H1 (cell line): ENCODE measurements at regions not wholly inside any gene's neighbourhood (a gene's known extent, or its start where the extent isn't known, plus 50 kb on each side); places are given as distances from the start of the nearest gene placed in this dataset.

Source experiments
- CTCF ChIA-PET: fragments of 300-600 bp; sonication (Branson Sonifier 250); formaldehyde crosslinking; loops from one replicate; lab custom pipeline; 2021; ENCODE audit not compliant: partially characterized antibody; lab: Charles Lee
- POLR2A ChIA-PET: fragments of 300-600 bp; sonication (Branson Sonifier 250); formaldehyde crosslinking; loops from one replicate; lab custom pipeline; 2021; ENCODE audit warnings: inconsistent platforms; ENCODE audit not compliant: partially characterized antibody; lab: Charles Lee
- DNase-seq, 2 experiments: peaks; one replicate each; pipeline versions ENCODE4 v3.0.0 to v3.0.0-alpha.2; 2010 to 2022; ENCODE audit warnings: low spot score in 2 of 2, low read depth in 1 of 2, mixed read lengths in 1 of 2
- FAIRE-seq: peaks from 2 replicates; lab custom pipeline; 2011; peaks lifted over from hg19 to GRCh38; lab: Jason Lieb, UNC
- H2AFZ ChIP-seq: 2 replicates; pipeline ENCODE4 v1.8.1; 2012; ENCODE audit warnings: low read length, inconsistent platforms
- H2AK5ac ChIP-seq: 2 replicates; pipeline ENCODE4 v1.6.1; 2013; ENCODE audit warnings: low read depth, low read length
- H2BK120ac ChIP-seq: replicated peaks from 2 replicates; pipeline ENCODE3; 2013; ENCODE audit warnings: low read depth, low read length, inconsistent platforms
- H2BK12ac ChIP-seq: 2 replicates; pipeline ENCODE4 v1.6.1; 2013; ENCODE audit warnings: low read depth, low read length
- H2BK15ac ChIP-seq: 2 replicates; pipeline ENCODE4 v1.6.1; 2013; ENCODE audit warnings: low read length
- H2BK20ac ChIP-seq: 2 replicates; pipeline ENCODE4 v1.6.1; 2013; ENCODE audit warnings: low read length
- H2BK5ac ChIP-seq: 2 replicates; pipeline ENCODE4 v1.6.1; 2013; ENCODE audit warnings: low read depth, low read length
- H3K14ac ChIP-seq: 2 replicates; pipeline ENCODE4 v1.6.1; 2013; ENCODE audit warnings: inconsistent platforms; ENCODE audit not compliant: insufficient read length
- H3K18ac ChIP-seq: 2 replicates; pipeline ENCODE4 v1.6.1; 2013; ENCODE audit warnings: low read length; ENCODE audit errors: extremely low read depth
- H3K23ac ChIP-seq: 2 replicates; pipeline ENCODE4 v1.6.1; 2013; ENCODE audit warnings: inconsistent platforms; ENCODE audit not compliant: insufficient read length
- H3K23me2 ChIP-seq: 2 replicates; pipeline ENCODE4 v1.6.1; 2013; ENCODE audit warnings: low read depth, low read length
- H3K27ac ChIP-seq: 2 replicates; pipeline ENCODE4 v1.6.1; 2011; ENCODE audit warnings: low read depth, low read length, inconsistent platforms
- H3K27me3 ChIP-seq, 4 experiments: replicated peaks in 1 of 4; 1 replicate in 1 of 4; 2 replicates in 3 of 4; pipeline versions ENCODE4 v1.6.1 to v1.8.1; 2011 to 2013; ENCODE audit warnings: low read length in 3 of 4, mild to moderate bottlenecking in 3 of 4, inconsistent platforms in 2 of 4, mixed read lengths in 2 of 4, moderate library complexity in 1 of 4; ENCODE audit not compliant: control insufficient read depth in 3 of 4, insufficient read depth in 3 of 4; ENCODE audit errors: extremely low read depth in 1 of 4
- H3K36me3 ChIP-seq, 4 experiments: 2 replicates each; pipeline versions ENCODE4 v1.6.1 to v1.8.1; 2011 to 2013; ENCODE audit warnings: mild to moderate bottlenecking in 4 of 4, low read length in 3 of 4, moderate library complexity in 2 of 4, control low read depth in 1 of 4, inconsistent platforms in 1 of 4; ENCODE audit not compliant: insufficient read depth in 4 of 4, control insufficient read depth in 2 of 4
- H3K4ac ChIP-seq: replicated peaks from 2 replicates; pipeline ENCODE3; 2013; ENCODE audit warnings: low read length, low read depth, mixed read lengths, inconsistent platforms; ENCODE audit not compliant: insufficient read length
- H3K4me1 ChIP-seq, 4 experiments: replicated peaks in 1 of 4; 1 replicate in 1 of 4; 2 replicates in 3 of 4; pipeline versions ENCODE4 v1.6.1 to v1.8.1; 2011 to 2013; ENCODE audit warnings: low read length in 3 of 4, inconsistent platforms in 2 of 4, mixed read lengths in 1 of 4; ENCODE audit not compliant: insufficient read depth in 4 of 4, control insufficient read depth in 3 of 4
- H3K4me2 ChIP-seq, 2 experiments: 2 replicates each; pipeline versions ENCODE4 v1.6.1 to v1.8.1; 2011 to 2013; ENCODE audit warnings: low read depth in 2 of 2, low read length in 2 of 2, control low read depth in 1 of 2, inconsistent platforms in 1 of 2, mild to moderate bottlenecking in 1 of 2; ENCODE audit not compliant: insufficient read depth in 1 of 2
- H3K4me3 ChIP-seq, 4 experiments: fragments of 200-600, 300-600 bp in 1 of 4; sonication (generic), shearing (Covaris generic), sonication (Bioruptor Twin) in 1 of 4; 2 replicates each; pipeline versions ENCODE4 v1.5.1 to v1.8.1; 2011 to 2016; ENCODE audit warnings: low read length in 4 of 4, low read depth in 3 of 4, control low read depth in 2 of 4, inconsistent platforms in 2 of 4, mild to moderate bottlenecking in 2 of 4, mixed read lengths in 1 of 4, moderate library complexity in 1 of 4; ENCODE audit not compliant: insufficient read depth in 2 of 4; ENCODE audit errors: extremely low read depth in 1 of 4
- H3K56ac ChIP-seq: replicated peaks from 2 replicates; pipeline ENCODE3; 2013; ENCODE audit warnings: low read depth, mild to moderate bottlenecking, mixed read lengths, low read length, inconsistent platforms; ENCODE audit not compliant: insufficient read length
- H3K79me1 ChIP-seq: 2 replicates; pipeline ENCODE4 v1.6.1; 2013; ENCODE audit warnings: low read depth, low read length, control low read depth
- H3K79me2 ChIP-seq, 2 experiments: 2 replicates each; pipeline versions ENCODE4 v1.6.1 to v1.8.1; 2012 to 2013; ENCODE audit warnings: low read length in 2 of 2, mild to moderate bottlenecking in 2 of 2, inconsistent platforms in 1 of 2; ENCODE audit not compliant: insufficient read depth in 2 of 2, control insufficient read depth in 1 of 2
- H3K9ac ChIP-seq, 4 experiments: replicated peaks in 1 of 4; 1 replicate in 1 of 4; 2 replicates in 3 of 4; pipeline versions ENCODE4 v1.6.1 to v1.8.1; 2011 to 2013; ENCODE audit warnings: low read depth in 3 of 4, low read length in 3 of 4, control low read depth in 2 of 4, mild to moderate bottlenecking in 2 of 4, moderate library complexity in 2 of 4, inconsistent platforms in 1 of 4; ENCODE audit errors: extremely low read depth in 1 of 4
- H3K9me3 ChIP-seq, 2 experiments: 2 replicates each; pipeline versions ENCODE4 v1.6.1 to v1.8.1; 2012 to 2013; ENCODE audit warnings: mild to moderate bottlenecking in 2 of 2, moderate library complexity in 2 of 2, control low read depth in 1 of 2, inconsistent platforms in 1 of 2, low read depth in 1 of 2, low read length in 1 of 2, mixed read lengths in 1 of 2; ENCODE audit not compliant: insufficient read depth in 2 of 2
- H4K20me1 ChIP-seq, 2 experiments: replicated peaks in 1 of 2; 2 replicates each; pipeline versions ENCODE3 to v1.8.1; 2011 to 2013; ENCODE audit warnings: inconsistent platforms in 2 of 2, low read length in 2 of 2, mild to moderate bottlenecking in 1 of 2; ENCODE audit not compliant: insufficient read depth in 2 of 2, control insufficient read depth in 1 of 2
- H4K5ac ChIP-seq: 2 replicates; pipeline ENCODE4 v1.6.1; 2013; ENCODE audit warnings: low read length, low read depth, mixed read lengths, inconsistent platforms; ENCODE audit not compliant: insufficient read length
- H4K8ac ChIP-seq: 2 replicates; pipeline ENCODE4 v1.8.0; 2013; ENCODE audit warnings: mild to moderate bottlenecking, moderate library complexity, low read length, inconsistent platforms; ENCODE audit not compliant: insufficient read depth; ENCODE audit errors: extremely low read depth
- H4K91ac ChIP-seq: replicated peaks from 2 replicates; pipeline ENCODE3; 2013; ENCODE audit warnings: low read length, mixed read lengths, inconsistent platforms; ENCODE audit not compliant: insufficient read length
- CHD2 ChIP-seq: IDR thresholded peaks from 2 replicates; pipeline ENCODE4 v1.6.1; 2012; ENCODE audit warnings: low read length, improper control_type of control experiment
- CREB1 ChIP-seq: IDR thresholded peaks from 2 replicates; pipeline ENCODE4 v1.6.1; 2012; ENCODE audit warnings: inconsistent platforms
- HDAC2 ChIP-seq, 2 experiments: fragments of 300-600 bp in 1 of 2; sonication (generic) in 1 of 2; IDR thresholded peaks; 2 replicates each; pipeline ENCODE4 v1.6.1; 2011 to 2012; ENCODE audit warnings: low read depth in 2 of 2, low read length in 2 of 2, mild to moderate bottlenecking in 2 of 2, moderate library complexity in 2 of 2, borderline replicate concordance in 1 of 2, inconsistent platforms in 1 of 2
- KDM4A ChIP-seq: IDR thresholded peaks from one replicate; pipeline ENCODE4 v1.7.1; 2012; ENCODE audit warnings: low read depth, mild to moderate bottlenecking, moderate library complexity, low read length, inconsistent platforms; ENCODE audit not compliant: severe bottlenecking
- KDM5A ChIP-seq: fragments of 200-600 bp; IDR thresholded peaks from 2 replicates; pipeline ENCODE4 v1.7.1; 2012; ENCODE audit warnings: mild to moderate bottlenecking, low read length, inconsistent platforms, mixed read lengths
- MAFK ChIP-seq: IDR thresholded peaks from 2 replicates; pipeline ENCODE4 v1.6.1; 2012; ENCODE audit warnings: low read depth, mild to moderate bottlenecking, improper control_type of control experiment, low read length
- MAX ChIP-seq: IDR thresholded peaks from 2 replicates; pipeline ENCODE4 v1.6.1; 2012; ENCODE audit warnings: inconsistent platforms
- NANOG ChIP-seq: IDR thresholded peaks from 2 replicates; pipeline ENCODE4 v1.6.1; 2011; ENCODE audit warnings: low read length, low read depth, mild to moderate bottlenecking, inconsistent platforms; ENCODE audit not compliant: insufficient read depth, poor library complexity, severe bottlenecking
- POLR2A ChIP-seq, 2 experiments: IDR thresholded peaks; 1 replicate in 1 of 2; 2 replicates in 1 of 2; pipeline ENCODE4 v1.6.1; 2011; ENCODE audit warnings: low read depth in 2 of 2, low read length in 2 of 2, mild to moderate bottlenecking in 2 of 2; ENCODE audit errors: control extremely low read depth in 1 of 2
- RNF2 ChIP-seq: fragments of 200-900, 300-1000 bp; sonication (generic); IDR thresholded peaks from 2 replicates; pipeline ENCODE4 v1.7.1; 2016; ENCODE audit warnings: borderline replicate concordance, low read depth, mild to moderate bottlenecking, antibody characterized with exemption, low read length; ENCODE audit not compliant: poor library complexity, severe bottlenecking; ENCODE audit errors: missing control alignments
- SAP30 ChIP-seq: fragments of 300-600 bp; sonication (generic); IDR thresholded peaks from 2 replicates; pipeline ENCODE4 v1.7.1; 2012; ENCODE audit warnings: low read length, moderate library complexity, mild to moderate bottlenecking, inconsistent platforms; ENCODE audit not compliant: insufficient read depth, insufficient replicate concordance
- SP4 ChIP-seq: IDR thresholded peaks from 2 replicates; pipeline ENCODE4 v1.6.1; 2012; ENCODE audit warnings: low read length, inconsistent platforms
- SUZ12 ChIP-seq: fragments of 200-600 bp; sonication (generic); IDR thresholded peaks from 2 replicates; pipeline ENCODE4 v1.6.1; 2012; ENCODE audit warnings: mild to moderate bottlenecking, inconsistent platforms, low read length, moderate library complexity, mixed read lengths
- ZNF274 ChIP-seq: IDR thresholded peaks from 2 replicates; pipeline ENCODE4 v1.7.0; 2012; ENCODE audit warnings: low read length, borderline replicate concordance; ENCODE audit errors: extremely low read depth
- WGBS, 2 experiments: shearing (Covaris generic) in 1 of 2; methylation state at CpG; one replicate each; pipeline versions ENCODE4 v1.1.6 to v1.1.7; 2013 to 2015; ENCODE audit warnings: low lambda C conversion rate in 2 of 2, mixed read lengths in 2 of 2, inconsistent platforms in 1 of 2, low coverage in 1 of 2, missing lambda C conversion rate in 1 of 2; ENCODE audit not compliant: insufficient replicate concordance in 2 of 2, insufficient coverage in 1 of 2, insufficient read length in 1 of 2; ENCODE audit errors: extremely low coverage in 1 of 2, missing lambda C conversion rate in 1 of 2; 5-methylcytosine and 5-hydroxymethylcytosine counted together

- Histone ChIP-seq H3K79me2 (no peaks in the 10 kb centered on the region), H4K20me1 (no peaks in the 10 kb centered on the region), H3K79me1 (no peaks in the 10 kb centered on the region), H3K27ac (no peak overlapping the region), H3K36me3 (no peaks in the 10 kb centered on the region), H4K91ac (no peak overlapping the region), H4K5ac (no peak overlapping the region), H3K9me3 (no peaks in the 10 kb centered on the region), H3K18ac (no peak overlapping the region), H3K23ac (no peak overlapping the region), H3K4me1 (no peaks in the 10 kb centered on the region), H3K4ac (no peak overlapping the region), H2BK12ac (no peak overlapping the region), H2BK15ac (no peak overlapping the region), H3K56ac (no peak overlapping the region), H3K14ac (no peak overlapping the region), H2BK20ac (no peak overlapping the region), H2AFZ (no peak overlapping the region), H3K9ac (no peak overlapping the region), H3K4me2 (no peak overlapping the region), H3K4me3 (no peak overlapping the region), H4K8ac (no peak overlapping the region), H2BK5ac (no peak overlapping the region), H3K27me3 (no peaks in the 10 kb centered on the region), H3K23me2 (no peaks in the 10 kb centered on the region), H2BK120ac (no peak overlapping the region), H2AK5ac (no peak overlapping the region)
- no peak for FAIRE-seq
- WGBS, 2 experiments = 88% methylated on average over 3 of the region's 3 CpGs; no CpG with 5 or more reads in 1 of the 2 experiments
- ChIA-PET CTCF (no interaction called here), POLR2A (no interaction called here)
- DNase-seq = no peak
- no peak for TF ChIP-seq RNF2
- TF ChIP-seq HDAC2 (IDR thresholded peaks at IDR 0.05; ENCODE audit: borderline replicate concordance in 1 of 2, low read depth in 2 of 2, low read length in 2 of 2) = no peak
- no peak for TF ChIP-seq KDM4A
- no peak for TF ChIP-seq CHD2
- no peak for TF ChIP-seq MAX
- TF ChIP-seq ZNF274 = no peak
- no peak for TF ChIP-seq SUZ12
- TF ChIP-seq POLR2A (IDR thresholded peaks at IDR 0.05; ENCODE audit: control extremely low read depth in 1 of 2, low read depth in 2 of 2, low read length in 2 of 2) = no peak
- no peak for TF ChIP-seq CREB1
- TF ChIP-seq SP4 = no peak
- TF ChIP-seq MAFK = no peak
- no peak for TF ChIP-seq SAP30
- TF ChIP-seq NANOG = no peak
- TF ChIP-seq KDM5A = no peak
Observed at GRCh38 chr17:69936996-69937395, 138.0 kb upstream of the KCNJ16 start.
